B cell (primary cell): ENCODE measurements at regions not wholly inside any gene's neighbourhood (a gene's known extent, or its start where the extent isn't known, plus 50 kb on each side); places are given as distances from the start of the nearest gene placed in this dataset.

Experiments used
- EZH2 ChIP-seq: IDR thresholded peaks from 2 replicates; pipeline ENCODE4 v1.6.1; 2012; ENCODE audit warnings: borderline replicate concordance, low read depth, mild to moderate bottlenecking, moderate library complexity, low read length; ENCODE audit not compliant: insufficient read depth, poor library complexity, severe bottlenecking
- TF ChIP-seq, protein P1 (sequence below): fragments of 200-600 bp; IDR thresholded peaks from one replicate; pipeline ENCODE4 v1.8.0; 2022; ENCODE audit warnings: antibody characterized with exemption, mild to moderate bottlenecking

- TF ChIP-seq, protein P1, sequence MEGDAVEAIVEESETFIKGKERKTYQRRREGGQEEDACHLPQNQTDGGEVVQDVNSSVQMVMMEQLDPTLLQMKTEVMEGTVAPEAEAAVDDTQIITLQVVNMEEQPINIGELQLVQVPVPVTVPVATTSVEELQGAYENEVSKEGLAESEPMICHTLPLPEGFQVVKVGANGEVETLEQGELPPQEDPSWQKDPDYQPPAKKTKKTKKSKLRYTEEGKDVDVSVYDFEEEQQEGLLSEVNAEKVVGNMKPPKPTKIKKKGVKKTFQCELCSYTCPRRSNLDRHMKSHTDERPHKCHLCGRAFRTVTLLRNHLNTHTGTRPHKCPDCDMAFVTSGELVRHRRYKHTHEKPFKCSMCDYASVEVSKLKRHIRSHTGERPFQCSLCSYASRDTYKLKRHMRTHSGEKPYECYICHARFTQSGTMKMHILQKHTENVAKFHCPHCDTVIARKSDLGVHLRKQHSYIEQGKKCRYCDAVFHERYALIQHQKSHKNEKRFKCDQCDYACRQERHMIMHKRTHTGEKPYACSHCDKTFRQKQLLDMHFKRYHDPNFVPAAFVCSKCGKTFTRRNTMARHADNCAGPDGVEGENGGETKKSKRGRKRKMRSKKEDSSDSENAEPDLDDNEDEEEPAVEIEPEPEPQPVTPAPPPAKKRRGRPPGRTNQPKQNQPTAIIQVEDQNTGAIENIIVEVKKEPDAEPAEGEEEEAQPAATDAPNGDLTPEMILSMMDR = no peak
- TF ChIP-seq EZH2 = no peak
These were observed 173.7 kb downstream of the SLC24A2 start for GRCh38 chr9:19615036-19615624.
